Esophagus mucosa (tissue), 1 donor: ENCODE measurements at regions not wholly inside any gene's neighbourhood (a gene's known extent, or its start where the extent isn't known, plus 50 kb on each side); places are given as distances from the start of the nearest gene placed in this dataset.
"Not testable (repeated sequence)": the region's sequence is repeated elsewhere in the genome, so short reads cannot be mapped to it uniquely, and the experiment has no call there.

Source experiments
- ATAC-seq: fragments of 200-7000 bp; cut with Tn5 transposase; one replicate; pipeline ENCODE4 v1.9.1; 2020
- donor health status: DM: yes; HTN: yes; CAD: no.

DNA sequence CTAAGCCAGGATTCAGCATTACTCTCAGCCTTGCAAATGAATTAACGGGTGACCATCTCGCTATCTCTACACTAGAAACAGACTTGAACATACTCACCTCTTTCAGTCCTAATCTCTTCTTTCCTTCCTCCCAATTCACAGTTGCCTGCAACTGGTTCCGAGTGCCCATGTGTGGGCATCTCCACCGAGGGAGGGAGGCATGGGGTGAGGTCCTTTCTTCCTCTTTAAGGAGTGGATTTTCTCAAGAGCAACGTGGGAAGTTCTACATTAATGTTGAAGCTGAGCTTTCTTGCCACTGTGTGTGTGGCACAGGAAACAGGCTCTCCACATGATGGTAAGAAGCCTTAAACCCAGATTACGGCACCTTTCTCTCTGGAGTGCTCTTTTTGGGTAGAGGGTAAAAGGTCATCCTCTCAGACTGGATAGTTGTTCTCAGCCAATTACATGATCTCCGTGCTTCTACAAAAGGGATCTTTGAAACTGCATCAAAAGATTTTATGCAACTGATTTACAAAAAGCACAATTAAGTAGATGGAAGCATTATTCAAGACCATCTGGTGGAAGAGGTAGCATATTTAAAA lies 286.8 kb upstream of the NR2F2 start:
- ATAC-seq = no peak

DNA sequence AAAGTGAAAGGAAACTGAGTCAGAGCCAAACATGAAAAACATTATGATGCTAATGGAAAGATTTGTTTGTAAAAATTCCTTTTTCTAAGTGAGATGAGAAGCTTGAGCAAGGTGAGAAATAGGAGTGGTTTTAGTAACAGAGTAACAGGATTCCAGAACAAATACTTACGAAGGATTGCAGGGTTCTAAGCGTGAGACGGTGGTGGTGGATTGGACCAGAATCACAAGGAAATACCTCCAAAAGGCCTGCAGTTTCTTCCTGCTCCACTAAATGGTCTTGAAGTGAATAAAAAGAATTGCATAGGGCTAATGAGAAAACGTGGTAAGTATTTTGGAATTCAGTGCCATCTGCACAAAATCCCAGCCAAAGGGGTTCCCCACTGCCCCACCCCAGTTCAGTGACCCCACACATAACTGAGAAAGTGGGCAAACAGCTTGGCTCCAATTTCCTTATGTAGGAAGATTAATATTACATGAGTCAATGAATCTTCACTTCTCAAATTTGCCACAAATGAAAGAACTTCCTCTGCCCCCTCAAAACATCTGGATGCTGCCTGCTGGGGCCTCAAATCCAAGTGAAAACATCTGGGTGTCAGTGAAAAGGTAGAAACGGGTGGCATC lies 283.8 kb upstream of the NR2F2 start:
- ATAC-seq = no peak

DNA sequence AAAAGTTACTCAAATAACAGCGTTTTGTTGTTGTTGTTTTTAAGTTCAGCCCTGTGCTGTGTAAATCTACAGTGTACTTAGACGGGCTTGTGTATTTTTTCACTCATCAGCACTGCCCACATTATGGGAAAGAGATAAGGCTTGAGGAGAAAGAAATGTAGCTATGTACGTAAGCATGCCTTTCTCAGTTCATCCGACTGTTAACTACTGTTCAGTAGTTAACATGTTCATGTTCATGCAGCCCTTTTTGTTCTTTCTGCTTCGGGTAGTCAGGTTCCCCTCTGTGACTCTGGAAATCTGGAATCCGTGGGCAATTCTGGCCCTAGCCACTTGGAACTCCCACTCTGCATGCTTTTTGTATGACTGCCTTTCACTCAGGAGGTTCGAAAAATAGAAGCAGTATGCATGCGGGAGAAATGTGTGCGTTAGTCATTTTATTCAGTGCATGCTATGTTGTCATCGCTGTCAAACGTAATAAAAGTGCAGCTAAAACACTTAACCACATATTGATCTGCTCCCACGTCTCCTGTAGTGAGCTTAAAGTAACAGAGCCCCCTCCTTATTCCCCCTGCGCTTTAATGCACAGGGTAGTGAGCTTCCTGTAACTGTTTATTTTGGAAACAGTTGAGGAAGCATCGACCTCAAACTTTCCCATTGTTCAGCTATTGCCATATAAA lies 283.1 kb upstream of the NR2F2 start:
- ATAC-seq = no peak

DNA sequence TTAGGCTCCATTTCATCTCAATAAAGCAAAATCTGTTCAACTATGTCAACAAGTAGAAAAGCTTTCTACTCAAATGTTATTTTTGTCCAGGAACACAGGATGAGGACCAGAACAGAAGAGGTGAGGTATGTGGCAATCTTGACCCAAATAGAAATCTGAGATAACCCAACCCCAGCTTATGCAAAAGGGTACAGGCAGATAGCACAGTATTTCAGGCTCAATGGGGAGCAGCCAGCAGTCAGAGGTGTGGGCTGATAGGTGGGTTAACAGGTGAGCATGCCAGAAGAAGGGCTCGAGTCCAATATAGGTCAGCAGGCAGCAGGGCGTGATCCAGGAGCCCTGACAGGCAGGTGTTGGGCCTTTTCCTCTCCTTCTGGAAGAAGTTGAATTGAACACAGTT lies 281.2 kb upstream of the NR2F2 start:
- no peak for ATAC-seq

DNA sequence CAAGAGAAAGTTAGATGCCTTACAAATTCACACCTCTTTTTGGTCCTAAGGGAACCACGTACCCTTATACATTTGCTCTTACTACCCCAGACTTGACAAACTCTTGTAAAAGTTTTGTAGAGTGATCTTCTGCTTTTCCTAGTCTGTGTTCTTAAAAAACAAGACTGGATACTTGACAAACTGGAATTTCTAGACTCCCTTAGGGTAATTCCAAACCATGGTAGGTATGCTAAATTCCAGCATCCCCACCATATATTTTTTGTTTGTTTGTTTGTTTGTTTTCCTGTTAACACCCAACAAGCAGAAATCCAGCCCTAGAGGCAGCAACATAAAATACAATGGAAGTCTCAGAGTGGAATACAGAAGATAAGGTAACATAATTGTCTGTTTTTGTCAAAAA lies 280.7 kb upstream of the NR2F2 start:
- ATAC-seq = no peak

DNA sequence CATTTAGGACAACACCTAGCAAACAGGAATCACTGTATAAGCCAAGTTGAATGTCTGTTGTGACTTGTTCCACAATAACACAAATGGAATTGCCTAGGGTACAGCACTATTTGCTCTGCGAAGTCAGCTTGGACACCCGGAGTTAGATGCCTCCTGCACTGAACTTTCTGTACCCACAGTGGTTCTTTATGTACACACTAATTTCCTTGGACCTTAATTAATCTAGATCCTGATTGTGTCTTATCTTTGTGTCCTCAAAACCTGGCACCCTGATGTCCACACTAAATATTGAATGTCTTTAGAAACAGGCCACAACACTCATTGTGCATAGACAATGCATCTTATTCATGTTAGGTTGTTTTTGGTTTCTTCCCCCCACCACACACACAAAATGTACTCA lies 278.9 kb upstream of the NR2F2 start:
- no peak for ATAC-seq

DNA sequence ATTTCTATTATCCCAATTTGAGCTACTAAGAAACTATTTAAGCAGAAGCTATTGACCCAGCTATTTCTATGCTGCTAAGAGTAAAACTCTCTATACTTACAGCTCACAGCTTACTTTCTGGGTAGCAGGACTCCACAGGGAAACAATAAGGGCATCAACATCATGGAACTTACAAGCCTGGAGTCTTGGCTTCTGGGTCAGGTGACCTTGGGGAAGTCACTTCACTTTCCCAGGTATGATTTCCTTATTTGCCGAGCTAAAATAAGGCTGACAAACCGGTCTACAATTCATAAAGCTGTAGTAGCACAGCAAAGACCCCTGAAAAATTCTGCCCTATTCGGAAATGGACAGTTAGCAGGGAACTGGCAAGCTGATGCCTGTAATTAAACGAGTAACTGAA lies 278.3 kb upstream of the NR2F2 start:
- no peak for ATAC-seq

DNA sequence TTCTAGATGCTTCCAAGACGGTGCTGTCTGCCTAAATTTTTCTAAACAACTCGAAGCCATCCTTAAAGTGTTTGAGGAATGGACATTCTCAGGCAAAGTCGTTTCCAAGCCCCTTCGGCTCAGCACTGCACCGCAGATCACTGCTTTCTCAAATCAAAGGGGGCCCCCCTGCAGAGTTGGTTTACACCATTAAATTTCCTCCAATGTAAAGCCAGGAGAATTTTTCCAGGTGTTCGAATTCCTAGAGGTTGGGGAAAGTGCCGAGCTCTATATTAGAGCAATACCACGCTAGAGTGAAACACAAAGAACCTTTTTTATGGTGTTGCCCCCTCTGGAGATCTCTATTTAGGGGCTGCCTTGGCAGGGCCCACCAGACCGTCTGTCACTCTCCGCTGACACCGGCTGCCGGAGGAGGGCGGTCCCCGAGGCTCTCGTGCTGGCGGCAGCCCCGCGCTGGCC lies 277.9 kb upstream of the NR2F2 start:
- no peak for ATAC-seq

DNA sequence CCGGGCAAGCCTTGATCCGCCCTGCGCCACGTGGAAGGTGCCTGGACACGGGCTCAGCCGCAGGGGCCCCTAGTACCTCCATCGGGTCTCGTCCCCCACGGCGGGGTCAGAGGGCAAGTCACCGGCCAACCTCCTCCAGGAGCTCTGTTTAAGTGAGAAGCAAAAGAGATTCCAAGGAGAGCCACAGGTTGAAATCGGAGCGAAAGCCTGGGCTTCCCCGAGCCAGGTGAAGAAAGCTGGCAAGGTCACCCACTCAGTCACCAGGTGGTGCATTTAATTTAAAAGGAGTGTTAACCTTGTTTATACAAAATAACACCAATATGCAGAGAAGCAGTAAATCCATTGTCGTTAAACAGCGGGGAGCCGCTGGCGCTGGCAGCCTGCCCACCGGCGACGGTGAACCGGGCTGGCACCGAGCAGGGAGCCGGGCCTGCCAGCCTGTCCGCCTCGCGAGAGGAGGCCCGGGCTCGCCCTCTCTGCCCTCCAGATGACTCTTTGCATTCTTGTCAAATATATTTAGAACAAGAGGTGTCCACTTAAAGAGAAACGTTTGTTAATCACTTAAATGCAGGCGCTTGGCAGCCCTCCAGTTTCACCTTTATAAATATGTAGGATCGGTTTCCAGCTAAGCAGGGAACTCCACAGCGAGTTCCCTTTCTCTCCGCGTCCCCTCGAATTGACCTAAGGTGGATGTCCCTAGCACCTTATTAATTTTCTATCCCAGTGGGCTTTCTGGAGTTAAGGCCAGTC lies 277.3 kb upstream of the NR2F2 start:
- peak; percentile 42 for ATAC-seq

DNA sequence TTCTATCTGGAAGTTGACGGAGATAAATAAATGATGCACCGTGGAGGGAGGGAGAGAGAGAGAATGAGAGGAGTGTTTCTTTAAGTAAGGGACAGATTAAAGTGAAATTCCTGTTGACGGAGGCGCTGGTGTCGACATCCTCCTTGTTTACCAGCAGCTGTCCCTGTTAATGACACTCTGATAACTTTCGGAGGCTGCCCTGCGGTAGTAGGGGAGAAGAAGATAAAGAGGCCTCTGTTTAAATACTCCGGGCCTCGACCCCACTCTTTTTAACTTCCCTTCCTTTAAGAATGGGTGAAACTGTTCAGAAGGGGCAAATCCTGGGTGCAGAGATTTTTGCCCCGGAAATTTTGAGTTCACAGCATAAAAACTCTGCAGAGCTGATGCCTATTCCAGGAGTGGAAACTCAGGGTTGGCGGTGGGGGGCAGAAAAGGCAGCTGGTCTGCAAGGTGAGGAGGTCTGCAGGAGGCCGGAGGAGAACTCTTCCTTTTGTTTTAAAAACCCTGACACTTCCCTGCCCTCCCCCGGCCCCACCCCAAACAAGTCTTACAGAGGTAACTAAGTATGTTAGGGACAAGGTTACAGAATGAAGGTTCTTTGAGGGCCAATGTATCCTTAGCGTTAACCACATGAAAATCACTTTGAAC lies 276.6 kb upstream of the NR2F2 start:
- ATAC-seq = no peak

DNA sequence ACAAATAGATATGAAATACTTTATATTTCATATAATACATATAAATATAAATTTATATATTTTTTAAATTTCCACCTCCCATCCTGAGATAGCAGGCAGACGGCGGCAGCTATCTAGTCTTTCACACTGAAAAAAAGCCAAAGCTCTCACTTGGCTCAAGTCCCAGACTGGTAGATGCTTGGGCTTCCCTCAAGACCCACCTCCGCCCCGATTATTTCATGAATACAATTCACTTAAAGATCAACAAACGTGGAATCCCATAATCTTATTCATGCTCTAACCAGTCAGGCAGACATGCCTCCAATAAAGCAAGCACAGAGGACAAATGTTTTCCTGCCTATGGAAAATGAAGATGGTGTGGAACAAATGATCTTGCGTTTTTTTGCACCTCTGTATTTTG lies 275.9 kb upstream of the NR2F2 start:
- ATAC-seq = no peak

DNA sequence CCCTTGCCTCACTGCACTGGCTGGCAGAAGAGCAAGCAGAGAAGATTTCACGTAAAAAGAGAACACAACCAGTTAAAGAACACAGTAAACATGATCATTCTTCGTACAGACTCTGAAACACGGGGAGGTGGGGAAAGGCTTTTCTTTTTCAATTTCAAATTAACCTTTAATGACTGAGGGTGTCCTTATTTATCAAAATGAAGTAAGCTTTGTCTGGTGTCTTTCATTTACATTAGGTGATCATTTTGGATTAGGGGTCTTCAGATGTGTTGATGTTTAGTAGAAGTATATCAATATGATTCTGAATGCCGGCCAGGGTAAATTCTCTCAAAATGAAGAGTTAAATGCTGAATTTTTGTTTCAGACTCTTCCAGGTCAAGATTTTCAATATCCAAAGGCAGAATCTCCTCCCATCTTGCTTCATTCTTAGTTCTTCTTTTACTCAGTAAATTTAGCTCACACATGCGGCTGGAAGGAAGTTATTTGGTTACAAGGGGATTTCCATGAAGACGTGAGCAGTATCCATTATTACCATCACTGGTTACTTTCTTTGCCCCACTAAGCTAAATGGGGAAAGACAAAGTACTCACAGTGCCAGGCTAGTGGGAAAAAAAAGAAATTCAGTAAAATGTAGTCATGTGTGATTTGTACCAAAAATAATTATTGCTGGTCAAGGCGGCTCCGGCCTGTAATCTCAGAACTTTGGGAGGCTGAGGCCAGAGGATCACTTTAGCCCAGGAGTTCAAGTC lies 272.2 kb upstream of the NR2F2 start:
- no peak for ATAC-seq

DNA sequence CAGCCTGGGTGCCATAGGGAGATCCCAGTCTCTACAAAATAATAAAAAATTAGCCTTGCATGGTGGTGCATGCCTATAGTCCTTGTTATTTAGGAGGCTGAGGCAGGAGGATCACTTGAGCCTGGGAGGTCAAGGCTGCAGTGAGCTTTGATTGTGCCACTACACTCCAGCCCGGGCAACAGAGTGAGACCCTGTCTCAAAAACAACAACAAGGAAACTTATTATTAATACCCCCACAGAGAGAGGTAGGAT lies 271.7 kb upstream of the NR2F2 start:
- ATAC-seq = not testable (repeated sequence)

DNA sequence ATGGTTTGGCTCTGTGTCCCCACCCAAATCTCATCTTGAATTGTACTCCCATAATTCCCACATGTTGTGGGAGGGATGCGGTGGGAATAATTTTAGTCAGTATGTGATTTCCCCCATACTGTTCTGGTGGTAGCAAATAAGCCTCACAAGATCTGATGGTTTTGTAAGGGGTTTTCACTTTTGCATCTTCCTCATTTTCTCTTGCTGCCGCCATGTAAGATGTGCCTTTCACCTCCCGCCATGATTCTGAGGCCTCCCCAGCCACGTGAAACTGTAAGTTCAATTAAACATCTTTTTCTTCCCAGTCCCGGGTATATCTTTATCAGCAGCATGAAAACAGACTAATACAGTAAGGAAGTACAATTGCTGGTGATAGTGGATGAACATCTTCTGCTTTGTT lies 269.9 kb upstream of the NR2F2 start:
- not testable (repeated sequence) for ATAC-seq

DNA sequence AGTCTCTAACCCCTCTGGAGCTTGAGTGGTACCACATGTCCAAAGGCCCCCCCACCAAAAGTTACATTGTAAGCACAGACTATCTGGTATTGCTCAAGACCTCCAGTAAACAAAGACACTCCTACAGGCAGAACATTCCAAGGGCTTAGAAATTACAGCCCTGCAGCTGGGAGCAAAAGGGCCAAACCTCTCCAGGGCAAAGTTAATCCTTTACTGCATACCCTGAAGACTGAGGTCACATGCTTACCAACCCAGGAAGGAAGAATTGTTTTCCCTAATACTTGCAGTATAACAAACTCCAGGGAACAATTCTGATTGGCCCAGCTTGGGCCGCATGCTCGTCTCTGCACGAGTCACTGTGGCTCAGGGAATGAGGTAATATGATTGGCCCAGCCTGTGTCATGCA lies 266.1 kb upstream of the NR2F2 start:
- ATAC-seq = no peak

DNA sequence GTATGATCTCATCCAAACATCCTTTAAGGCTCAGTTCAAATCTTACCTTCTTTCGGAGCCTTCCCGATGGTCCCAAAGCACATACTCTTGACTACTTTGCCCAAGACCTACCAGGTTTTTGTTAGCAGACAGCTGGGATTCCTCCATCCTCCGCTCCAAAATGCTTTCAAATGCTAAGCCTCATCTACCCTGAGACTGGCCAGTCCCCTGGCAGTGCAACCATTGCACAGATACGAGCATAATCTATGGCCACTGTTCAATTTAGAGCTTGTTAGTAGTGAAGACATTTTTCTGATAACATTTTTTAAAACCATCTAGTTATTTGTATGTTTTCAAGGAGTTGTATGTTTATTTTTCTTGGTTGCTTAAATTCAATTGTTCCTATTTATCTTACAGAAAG lies 264.4 kb upstream of the NR2F2 start:
- no peak for ATAC-seq

DNA sequence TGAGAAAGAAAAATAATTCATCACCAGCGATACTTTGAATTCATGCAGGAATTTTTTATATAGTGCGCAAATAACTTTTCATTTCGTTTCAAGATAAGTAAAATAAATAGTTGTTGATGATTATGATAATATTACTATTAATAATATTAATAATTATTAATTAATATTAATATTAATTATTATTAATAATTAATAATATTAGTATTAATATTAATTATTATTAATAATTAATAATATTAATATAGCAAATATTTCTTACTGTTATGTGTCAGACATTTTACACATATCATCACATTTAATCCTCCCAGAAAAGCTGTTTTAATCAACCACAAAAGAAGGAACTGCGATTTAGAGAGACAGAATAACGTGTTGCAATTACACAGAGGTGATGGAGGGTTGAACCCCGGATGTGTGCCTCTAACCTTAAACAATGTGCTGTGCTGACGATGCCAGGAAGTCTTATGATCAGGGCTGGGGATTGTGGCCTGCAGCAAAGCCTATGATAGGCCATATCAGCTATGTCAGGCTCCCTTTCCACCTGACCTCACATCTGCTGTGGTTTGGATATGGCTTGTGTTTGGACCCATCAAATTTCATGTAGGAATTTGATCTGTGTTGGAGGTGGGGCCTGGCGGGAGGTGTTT lies 263.5 kb upstream of the NR2F2 start:
- no peak for ATAC-seq

DNA sequence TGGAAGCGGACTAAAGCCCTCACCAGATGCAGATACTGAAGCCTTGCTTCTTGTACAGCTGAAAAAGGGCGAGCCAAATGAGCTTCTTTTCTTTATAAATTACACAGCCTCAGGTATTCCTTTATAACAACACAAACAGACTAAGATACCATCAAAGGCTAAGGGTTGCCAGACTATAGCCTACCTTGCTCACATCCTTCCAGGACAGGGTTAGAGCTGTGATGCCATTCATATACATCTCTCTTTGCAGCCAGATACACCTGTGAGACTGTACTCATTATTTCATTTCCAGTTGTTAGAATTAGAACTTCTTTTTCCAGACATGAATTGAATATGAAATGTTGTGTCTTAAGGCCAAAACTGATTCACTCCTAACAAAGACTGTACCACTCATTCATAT lies 262.8 kb upstream of the NR2F2 start:
- no peak for ATAC-seq

DNA sequence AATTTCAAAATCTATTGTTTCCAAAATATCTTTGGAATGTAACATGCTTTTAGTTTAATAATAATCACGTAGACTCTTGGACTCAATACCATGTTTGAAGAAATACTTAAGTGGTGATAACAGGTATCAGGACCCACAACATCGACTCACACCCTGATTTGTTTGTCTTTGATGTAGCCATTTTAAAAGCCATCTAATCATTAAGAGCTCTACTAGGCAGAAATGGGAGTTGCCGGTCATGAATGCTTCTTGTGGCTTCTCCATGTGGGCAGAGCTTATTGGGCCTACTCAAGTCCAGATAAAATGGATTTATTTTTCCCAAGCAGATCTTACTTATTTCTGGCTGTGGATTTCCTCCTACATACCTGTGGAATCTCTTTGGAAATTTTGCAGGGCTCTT lies 261.6 kb upstream of the NR2F2 start:
- ATAC-seq = no peak

DNA sequence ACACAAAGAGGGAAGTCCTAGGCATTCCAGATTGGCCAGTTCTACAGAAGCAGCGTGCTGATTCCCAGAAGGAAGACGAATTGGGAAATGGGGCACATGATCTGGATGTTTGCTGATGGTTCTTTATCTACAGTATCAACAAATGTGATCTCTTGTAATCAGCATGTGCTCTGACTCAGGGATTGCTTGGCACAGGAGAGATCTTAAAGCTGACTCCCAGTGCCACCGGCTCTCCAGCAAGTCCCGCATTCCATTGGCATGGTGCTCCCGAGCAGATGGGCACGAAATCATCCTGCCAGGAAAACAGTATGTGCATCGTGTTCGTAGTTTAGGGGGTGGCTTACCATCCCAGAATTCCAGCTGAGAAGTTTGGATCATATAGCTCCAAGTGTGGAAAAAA lies 259.9 kb upstream of the NR2F2 start:
- ATAC-seq = no peak

DNA sequence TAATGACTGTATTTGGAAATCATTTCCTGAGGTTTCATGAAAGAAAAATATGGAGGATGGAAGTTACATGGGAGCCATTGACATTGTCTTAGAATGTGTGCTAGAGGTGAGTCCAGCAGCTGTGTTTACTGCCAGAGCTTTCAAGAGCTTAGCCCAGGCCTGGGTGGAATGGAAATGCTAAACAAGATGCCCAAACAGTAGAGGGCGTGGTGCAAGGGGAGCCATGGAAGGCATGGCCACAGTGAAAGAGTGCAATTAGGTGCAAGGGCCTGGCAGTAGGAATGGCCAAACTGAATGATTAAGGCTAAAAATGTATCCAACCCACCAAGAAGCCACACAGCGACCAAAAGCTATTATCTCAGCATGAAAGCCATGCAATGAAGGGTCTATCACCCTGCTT lies 257.7 kb upstream of the NR2F2 start:
- no peak for ATAC-seq

DNA sequence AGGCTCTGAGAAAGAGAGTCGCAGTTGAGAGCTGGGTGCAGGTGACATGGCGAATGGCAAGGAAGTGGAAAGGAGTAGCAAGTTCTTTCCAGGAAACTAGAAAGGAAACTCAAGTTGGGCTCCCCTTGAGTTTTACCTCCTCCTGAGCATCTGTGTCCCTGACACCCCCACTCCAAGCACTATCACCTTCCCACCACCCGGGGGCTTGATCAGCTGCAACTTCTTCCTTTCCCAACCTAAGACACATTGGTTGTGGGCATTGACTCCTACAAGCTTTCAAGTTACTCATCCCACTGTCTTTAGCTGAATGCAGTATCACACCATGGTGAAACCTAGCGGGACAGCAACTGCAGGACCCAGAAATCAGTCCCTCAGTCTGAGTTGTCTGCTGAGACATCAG lies 256.6 kb upstream of the NR2F2 start:
- no peak for ATAC-seq
